Calu3 (cell line): ENCODE measurements at regions not wholly inside any gene's neighbourhood (a gene's known extent, or its start where the extent isn't known, plus 50 kb on each side); places are given as distances from the start of the nearest gene placed in this dataset.

Source experiments
- BruUV-seq: library from RNA; stranded (reverse); fragments of 400-500 nt; replicated peaks from 2 replicates; lab custom pipeline; 2021; lab: Mats Ljungman, UMichigan
- CTCF ChIA-PET: fragments of 300-600 bp; sonication (Branson Sonifier 250); formaldehyde crosslinking; loops from one replicate; lab custom pipeline; 2022; ENCODE audit warnings: antibody characterized with exemption; lab: Charles Lee
- DNase-seq: peaks from one replicate; pipeline ENCODE4 v3.0.0; 2022
- H3K27ac Mint-ChIP-seq: one replicate; pipeline ENCODE4 v1.8.0; 2022; ENCODE audit warnings: mixed read lengths; ENCODE audit not compliant: unreplicated experiment
- H3K27me3 Mint-ChIP-seq: one replicate; pipeline ENCODE4 v1.8.0; 2022; ENCODE audit warnings: mixed read lengths; ENCODE audit not compliant: unreplicated experiment
- H3K36me3 Mint-ChIP-seq: one replicate; pipeline ENCODE4 v1.8.0; 2022; ENCODE audit warnings: mild to moderate bottlenecking, moderate library complexity, mixed read lengths; ENCODE audit not compliant: insufficient read depth, unreplicated experiment
- H3K4me1 Mint-ChIP-seq: one replicate; pipeline ENCODE4 v1.8.0; 2022; ENCODE audit warnings: mild to moderate bottlenecking, low read depth, mixed read lengths; ENCODE audit not compliant: unreplicated experiment
- H3K4me3 Mint-ChIP-seq: one replicate; pipeline ENCODE4 v1.8.0; 2022; ENCODE audit warnings: mild to moderate bottlenecking, low read depth, moderate library complexity, mixed read lengths; ENCODE audit not compliant: unreplicated experiment
- H3K9me3 Mint-ChIP-seq: one replicate; pipeline ENCODE4 v1.8.0; 2022; ENCODE audit warnings: low read depth, mixed read lengths; ENCODE audit not compliant: unreplicated experiment
- CTCF ChIP-seq: fragments of 200-600 bp; IDR thresholded peaks from one replicate; pipeline ENCODE4 v1.8.0; 2022; ENCODE audit warnings: antibody characterized with exemption; ENCODE audit not compliant: unreplicated experiment
- intact Hi-C: fragments of 100-400 bp; cut with micrococcal nuclease; formaldehyde crosslinking; loops from one replicate; pipeline ENCODE4 v1.10.0; 2022; ENCODE audit not compliant: unreplicated experiment

- no peak for DNase-seq
- intact Hi-C loops: no loop called here
- CTCF ChIA-PET: no interaction called here
- Mint-ChIP-seq H3K4me1 (no peaks in the 10 kb centered on the region), H3K36me3 (no peaks in the 10 kb centered on the region), H3K27me3 (no peaks in the 10 kb centered on the region), H3K27ac (no peak overlapping the region), H3K9me3 (peaks cover 25% of the 10 kb centered on the region), H3K4me3 (no peak overlapping the region)
- TF ChIP-seq CTCF: no peak
- BruUV-seq: no TSS peak
Measured at GRCh38 chr2:89767572-89768435, 1076.3 kb downstream of the RPIA start.

DNA sequence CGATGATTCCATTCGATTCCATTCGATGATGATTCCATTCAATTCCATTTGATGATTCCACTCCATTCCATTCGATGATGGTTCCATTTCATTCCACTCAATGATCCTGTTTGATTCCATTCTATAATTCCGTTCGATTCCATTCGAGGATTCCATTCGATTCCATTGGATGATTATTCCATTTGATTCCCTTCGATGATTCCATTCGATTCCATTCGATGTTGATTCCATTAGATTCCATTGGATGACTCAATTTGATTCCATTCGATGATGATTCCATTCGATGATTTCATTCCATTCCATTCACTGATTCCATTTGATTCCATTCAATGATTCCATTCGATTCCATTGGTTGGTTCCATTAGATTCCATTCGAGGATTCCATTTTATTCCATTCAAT, 1084.4 kb downstream of the RPIA start:
- Mint-ChIP-seq H3K27me3 (no peaks in the 10 kb centered on the region), H3K4me1 (no peaks in the 10 kb centered on the region), H3K27ac (no peak overlapping the region), H3K4me3 (no peak overlapping the region), H3K36me3 (peaks cover 7% of the 10 kb centered on the region), H3K9me3 (peaks cover 48% of the 10 kb centered on the region)
- intact Hi-C loops: no loop called here
- CTCF ChIA-PET: no interaction called here
- no peak for DNase-seq
- no peak for TF ChIP-seq CTCF
- BruUV-seq: no TSS peak

DNA sequence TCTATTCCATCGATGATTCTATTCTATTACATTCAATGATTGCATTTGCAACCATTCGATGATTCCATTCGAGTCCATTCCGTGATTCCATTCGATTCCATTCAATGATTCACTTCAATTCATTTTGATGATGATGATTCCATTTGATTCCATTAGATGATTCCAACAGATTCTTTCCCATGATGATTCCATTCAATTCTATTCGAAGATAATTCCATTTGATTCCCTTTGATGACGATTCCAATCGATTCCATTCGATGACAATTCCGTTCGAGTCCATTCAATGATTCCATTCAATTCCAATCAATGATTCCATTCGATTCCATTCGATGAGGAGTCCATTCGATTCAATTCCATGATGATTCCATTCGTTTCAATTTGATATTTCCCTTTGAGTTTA, 1088.8 kb downstream of the RPIA start:
- H3K4me1 Mint-ChIP-seq: no peaks in the 10 kb centered on the region

GRCh38 chr2:89781962-89782361, 1090.5 kb downstream of the RPIA start:
- peaks cover 56% of the 10 kb centered on the region for H3K9me3 Mint-ChIP-seq
- BruUV-seq: no TSS peak
- H3K27me3 Mint-ChIP-seq: no peaks in the 10 kb centered on the region
- CTCF ChIA-PET: no interaction called here
- no peak overlapping the region for H3K27ac Mint-ChIP-seq
- intact Hi-C loops: no loop called here
- H3K4me1 Mint-ChIP-seq: no peaks in the 10 kb centered on the region
- no peak for DNase-seq
- TF ChIP-seq CTCF: no peak
- no peak overlapping the region for H3K4me3 Mint-ChIP-seq
- H3K36me3 Mint-ChIP-seq: peaks cover 7% of the 10 kb centered on the region

More for the DNA sequence above, 1088.8 kb downstream of the RPIA start:
- CTCF ChIA-PET: no interaction called here
- TF ChIP-seq CTCF: no peak
- Mint-ChIP-seq H3K27ac (no peak overlapping the region), H3K27me3 (no peaks in the 10 kb centered on the region), H3K36me3 (peaks cover 7% of the 10 kb centered on the region), H3K9me3 (peaks cover 59% of the 10 kb centered on the region), H3K4me3 (no peak overlapping the region)
- intact Hi-C loops: no loop called here
- BruUV-seq: no TSS peak
- DNase-seq: no peak
